Mesenchymal stem cell (in vitro differentiated cells and primary cell): ENCODE measurements at regions not wholly inside any gene's neighbourhood (a gene's known extent, or its start where the extent isn't known, plus 50 kb on each side); places are given as distances from the start of the nearest gene placed in this dataset.

Experiments used
- DNase-seq: peaks from one replicate; pipeline ENCODE4 v3.0.0-alpha.2; 2013
- H2AFZ ChIP-seq: one replicate; pipeline ENCODE4 v1.6.1; 2013; ENCODE audit warnings: low read depth, mild to moderate bottlenecking, control low read depth, inconsistent platforms, low read length, moderate library complexity
- H2AK5ac ChIP-seq: 2 replicates; pipeline ENCODE4 v1.6.1; 2013; ENCODE audit warnings: low read length, moderate library complexity, mild to moderate bottlenecking, inconsistent platforms; ENCODE audit not compliant: severe bottlenecking
- H2BK120ac ChIP-seq: one replicate; pipeline ENCODE4 v1.6.1; 2013; ENCODE audit warnings: low read depth, mild to moderate bottlenecking, inconsistent platforms, low read length, moderate library complexity
- H2BK12ac ChIP-seq, 2 experiments: one replicate each; pipeline ENCODE4 v1.6.1; 2013; ENCODE audit warnings: inconsistent platforms in 2 of 2, low read length in 2 of 2, mild to moderate bottlenecking in 2 of 2, moderate library complexity in 2 of 2, control low read depth in 1 of 2
- H2BK15ac ChIP-seq: one replicate; pipeline ENCODE4 v1.6.1; 2013; ENCODE audit warnings: mild to moderate bottlenecking, low read depth, inconsistent platforms; ENCODE audit not compliant: poor library complexity, severe bottlenecking
- H2BK5ac ChIP-seq: 2 replicates; pipeline ENCODE4 v1.6.1; 2013; ENCODE audit warnings: low read depth, mild to moderate bottlenecking, low read length, control low read depth, inconsistent platforms; ENCODE audit not compliant: poor library complexity, severe bottlenecking
- H3K14ac ChIP-seq, 2 experiments: one replicate each; pipeline ENCODE4 v1.6.1; 2013; ENCODE audit warnings: inconsistent platforms in 2 of 2, low read length in 2 of 2, control low read depth in 1 of 2, mild to moderate bottlenecking in 1 of 2, moderate library complexity in 1 of 2
- H3K18ac ChIP-seq, 2 experiments: one replicate each; pipeline ENCODE4 v1.6.1; 2013; ENCODE audit warnings: inconsistent platforms in 2 of 2, low read length in 2 of 2, control low read depth in 1 of 2, low read depth in 1 of 2, mild to moderate bottlenecking in 1 of 2
- H3K23ac ChIP-seq, 2 experiments: one replicate each; pipeline ENCODE4 v1.6.1; 2013; ENCODE audit warnings: inconsistent platforms in 2 of 2, low read length in 2 of 2, mild to moderate bottlenecking in 2 of 2, moderate library complexity in 2 of 2, control low read depth in 1 of 2
- H3K27ac ChIP-seq: 2 replicates; pipeline ENCODE4 v1.5.1; 2013; ENCODE audit warnings: mild to moderate bottlenecking, moderate library complexity, low read length, control low read depth, inconsistent platforms; ENCODE audit not compliant: poor library complexity, severe bottlenecking
- H3K27me3 ChIP-seq, 2 experiments: 2 replicates each; pipeline versions ENCODE4 v1.6.1 to v1.7.0; 2013; ENCODE audit warnings: low read length in 2 of 2, mild to moderate bottlenecking in 2 of 2, moderate library complexity in 2 of 2, control low read depth in 1 of 2, inconsistent platforms in 1 of 2; ENCODE audit not compliant: control insufficient read depth in 1 of 2, insufficient read depth in 1 of 2
- H3K36me3 ChIP-seq, 2 experiments: 2 replicates each; pipeline versions ENCODE4 v1.6.1 to v1.7.0; 2013; ENCODE audit warnings: low read length in 2 of 2, control low read depth in 1 of 2, inconsistent platforms in 1 of 2, low read depth in 1 of 2, mild to moderate bottlenecking in 1 of 2; ENCODE audit not compliant: insufficient read depth in 2 of 2, control insufficient read depth in 1 of 2
- H3K4ac ChIP-seq, 2 experiments: one replicate each; pipeline ENCODE4 v1.6.1; 2013; ENCODE audit warnings: inconsistent platforms in 2 of 2, low read length in 2 of 2, mild to moderate bottlenecking in 2 of 2, moderate library complexity in 2 of 2, control low read depth in 1 of 2, low read depth in 1 of 2
- H3K4me1 ChIP-seq: 2 replicates; pipeline ENCODE4 v1.6.1; 2013; ENCODE audit warnings: low read depth, low read length, control low read depth; ENCODE audit not compliant: control insufficient read depth, insufficient read depth
- H3K4me2 ChIP-seq: 2 replicates; pipeline ENCODE4 v1.6.1; 2013; ENCODE audit warnings: low read length, mild to moderate bottlenecking, inconsistent platforms; ENCODE audit not compliant: poor library complexity, severe bottlenecking
- H3K4me3 ChIP-seq, 2 experiments: 2 replicates each; pipeline versions ENCODE4 v1.5.1 to v1.7.0; 2013; ENCODE audit warnings: low read length in 2 of 2, mild to moderate bottlenecking in 2 of 2, control low read depth in 1 of 2, low read depth in 1 of 2; ENCODE audit not compliant: insufficient read depth in 1 of 2
- H3K79me1 ChIP-seq: replicated peaks from 2 replicates; pipeline ENCODE4 v1.6.1; 2013; ENCODE audit warnings: mild to moderate bottlenecking, control low read depth, low read length, inconsistent platforms; ENCODE audit not compliant: poor library complexity, severe bottlenecking
- H3K9ac ChIP-seq: 2 replicates; pipeline ENCODE4 v1.7.0; 2013; ENCODE audit warnings: mild to moderate bottlenecking, low read length, moderate library complexity
- H3K9me3 ChIP-seq: 2 replicates; pipeline ENCODE4 v1.7.0; 2013; ENCODE audit warnings: mild to moderate bottlenecking, low read length; ENCODE audit not compliant: control insufficient read depth
- H4K8ac ChIP-seq: one replicate; pipeline ENCODE4 v1.6.1; 2013; ENCODE audit warnings: inconsistent platforms, mild to moderate bottlenecking, low read length, moderate library complexity
- H4K91ac ChIP-seq: one replicate; pipeline ENCODE4 v1.6.1; 2013; ENCODE audit warnings: mild to moderate bottlenecking, low read length, inconsistent platforms
- WGBS: methylation state at CpG from one replicate; pipeline ENCODE4 v1.1.7; 2013; ENCODE audit warnings: mixed read lengths; 5-methylcytosine and 5-hydroxymethylcytosine counted together

DNA sequence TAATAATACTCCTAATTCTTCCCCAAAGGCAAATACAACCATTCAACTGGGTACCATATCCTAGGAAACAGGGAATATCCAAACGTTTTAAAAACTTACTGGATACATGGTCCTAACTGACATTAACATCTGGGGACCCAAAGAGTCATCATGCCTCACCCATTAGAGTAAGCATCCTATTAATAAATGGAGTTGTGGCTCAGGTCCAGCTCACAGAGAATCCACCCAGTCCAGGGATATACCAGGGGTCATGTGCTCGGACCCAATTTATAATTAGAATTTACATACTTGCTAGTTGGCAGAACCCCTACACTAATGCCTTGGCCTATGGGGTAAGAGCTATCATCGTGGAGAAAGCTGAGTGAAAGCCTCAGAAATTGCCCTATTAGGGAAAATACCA is 670.0 kb downstream of the XPNPEP1 start:
- Histone ChIP-seq H3K18ac (no peak overlapping the region), H3K36me3 (no peaks in the 10 kb centered on the region), H3K79me1 (no peaks in the 10 kb centered on the region), H3K27ac (no peak overlapping the region), H2BK5ac (no peak overlapping the region), H2AK5ac (no peak overlapping the region), H3K4me2 (no peak overlapping the region), H2BK120ac (no peak overlapping the region), H4K91ac (no peak overlapping the region), H4K8ac (no peak overlapping the region), H3K4ac (no peak overlapping the region), H3K4me3 (no peak overlapping the region), H3K23ac (no peak overlapping the region), H3K4me1 (no peaks in the 10 kb centered on the region), H3K9ac (no peak overlapping the region), H3K27me3 (no peaks in the 10 kb centered on the region), H3K14ac (no peak overlapping the region), H2AFZ (no peak overlapping the region), H2BK15ac (no peak overlapping the region), H3K9me3 (no peaks in the 10 kb centered on the region), H2BK12ac (no peak overlapping the region)
- 100% methylated on average over 1 of the region's 3 CpGs for WGBS
- no peak for DNase-seq

DNA sequence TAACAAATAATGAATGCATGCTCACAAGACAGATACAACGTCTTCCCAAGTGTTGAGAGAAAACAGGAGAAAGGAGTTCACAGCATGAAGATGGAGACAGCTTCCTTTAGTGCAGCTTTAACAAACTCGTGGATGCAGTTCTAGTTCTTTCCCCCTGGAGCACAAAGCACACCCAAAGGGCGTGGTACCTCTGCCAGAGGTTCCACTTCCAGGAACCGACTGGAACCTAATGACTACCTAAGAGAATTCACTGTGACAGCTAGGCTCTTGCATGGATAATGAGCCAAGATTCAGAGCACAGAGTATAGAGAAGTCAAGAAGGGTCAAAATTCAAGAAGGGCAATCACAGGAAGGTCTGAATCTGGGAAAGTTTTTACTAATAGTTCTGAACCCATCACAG is 673.2 kb downstream of the XPNPEP1 start:
- Histone ChIP-seq H3K27ac (no peak overlapping the region), H4K8ac (no peak overlapping the region), H2BK15ac (no peak overlapping the region), H3K4me3 (no peak overlapping the region), H3K4ac (no peak overlapping the region), H2BK120ac (no peak overlapping the region), H3K9me3 (no peaks in the 10 kb centered on the region), H4K91ac (no peak overlapping the region), H3K79me1 (no peaks in the 10 kb centered on the region), H3K18ac (no peak overlapping the region), H3K4me1 (no peaks in the 10 kb centered on the region), H2BK5ac (no peak overlapping the region), H2BK12ac (no peak overlapping the region), H3K14ac (no peak overlapping the region), H3K9ac (no peak overlapping the region), H3K27me3 (no peaks in the 10 kb centered on the region), H2AK5ac (no peak overlapping the region), H3K4me2 (no peak overlapping the region), H3K23ac (no peak overlapping the region), H2AFZ (no peak overlapping the region), H3K36me3 (no peaks in the 10 kb centered on the region)
- WGBS = 93% methylated on average over 4 of the region's 4 CpGs
- no peak for DNase-seq

DNA sequence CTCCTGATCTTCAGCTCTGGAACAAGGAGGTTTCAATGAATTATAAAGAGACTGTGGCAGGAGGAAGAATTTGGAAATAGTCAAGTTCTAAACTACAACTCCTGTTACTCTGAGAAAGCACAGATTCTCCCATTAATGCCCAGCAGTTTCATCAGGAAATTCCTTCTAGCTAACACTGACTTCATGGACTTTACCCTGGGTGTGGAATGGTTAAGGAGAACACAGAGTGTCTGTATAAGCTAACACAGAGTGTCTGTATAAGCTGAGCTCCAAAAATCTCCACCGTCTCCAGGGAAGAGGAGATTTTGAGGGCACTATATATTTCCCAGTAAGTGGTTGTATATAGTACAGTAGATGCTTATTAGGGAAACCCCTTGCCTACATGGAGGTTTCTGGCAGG is 675.5 kb downstream of the XPNPEP1 start:
- no peaks in the 10 kb centered on the region for H3K36me3 ChIP-seq
- H3K4ac ChIP-seq = no peak overlapping the region
- no peak overlapping the region for H2BK15ac ChIP-seq
- no peak for DNase-seq
- no peak overlapping the region for H2AFZ ChIP-seq
- no peaks in the 10 kb centered on the region for H3K27me3 ChIP-seq
- H3K14ac ChIP-seq = no peak overlapping the region
- no peak overlapping the region for H2BK12ac ChIP-seq
- no peak overlapping the region for H2BK120ac ChIP-seq
- no peak overlapping the region for H3K4me3 ChIP-seq
- no peak overlapping the region for H4K8ac ChIP-seq
- H3K27ac ChIP-seq = no peak overlapping the region
- 100% methylated on average over 1 of the region's 1 CpG for WGBS
- H3K9me3 ChIP-seq = no peaks in the 10 kb centered on the region
- H3K18ac ChIP-seq = no peak overlapping the region
- H3K79me1 ChIP-seq = no peaks in the 10 kb centered on the region
- no peak overlapping the region for H3K9ac ChIP-seq
- H2BK5ac ChIP-seq = no peak overlapping the region
- H4K91ac ChIP-seq = no peak overlapping the region
- H3K4me1 ChIP-seq = no peaks in the 10 kb centered on the region
- H3K23ac ChIP-seq = no peak overlapping the region
- no peak overlapping the region for H3K4me2 ChIP-seq
- H2AK5ac ChIP-seq = no peak overlapping the region

DNA sequence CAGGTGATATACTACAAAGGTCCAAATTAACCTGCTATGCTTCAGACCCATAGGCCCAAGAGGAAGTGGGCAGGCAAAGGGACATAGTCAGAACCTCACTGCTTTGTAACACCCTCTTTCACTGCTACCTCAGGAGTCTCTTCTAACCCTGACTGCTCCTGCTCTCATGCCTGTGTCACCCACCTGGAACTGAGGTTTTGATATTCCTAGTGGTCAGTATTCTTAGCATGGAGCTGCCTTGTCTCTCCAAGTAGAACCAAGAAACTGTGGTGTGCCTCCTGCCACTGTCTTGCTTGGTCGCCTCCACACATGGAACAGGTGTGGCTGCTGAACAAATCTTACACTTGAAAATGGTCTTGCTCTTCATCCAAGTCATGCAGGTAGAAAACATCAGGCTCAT is 677.5 kb downstream of the XPNPEP1 start:
- H3K9me3 ChIP-seq = no peaks in the 10 kb centered on the region
- no peak overlapping the region for H3K18ac ChIP-seq
- H2BK5ac ChIP-seq = no peak overlapping the region
- no peak overlapping the region for H3K23ac ChIP-seq
- no peak overlapping the region for H3K4ac ChIP-seq
- H3K4me3 ChIP-seq = no peak overlapping the region
- no peak for DNase-seq
- H2BK120ac ChIP-seq = no peak overlapping the region
- H3K27me3 ChIP-seq = no peaks in the 10 kb centered on the region
- H3K14ac ChIP-seq = peak overlapping the region in 1 of 2 experiments; percentile 58
- H2AFZ ChIP-seq = no peak overlapping the region
- H3K4me2 ChIP-seq = no peak overlapping the region
- H2BK12ac ChIP-seq = no peak overlapping the region
- no peak overlapping the region for H3K9ac ChIP-seq
- WGBS = 95% methylated on average over 1 of the region's 1 CpG
- no peak overlapping the region for H4K8ac ChIP-seq
- H3K27ac ChIP-seq = no peak overlapping the region
- no peaks in the 10 kb centered on the region for H3K4me1 ChIP-seq
- H2AK5ac ChIP-seq = no peak overlapping the region
- H3K79me1 ChIP-seq = no peaks in the 10 kb centered on the region
- no peak overlapping the region for H4K91ac ChIP-seq
- H3K36me3 ChIP-seq = no peaks in the 10 kb centered on the region
- H2BK15ac ChIP-seq = no peak overlapping the region
